PC-9 (cell line): ENCODE measurements at regions not wholly inside any gene's neighbourhood (a gene's known extent, or its start where the extent isn't known, plus 50 kb on each side); places are given as distances from the start of the nearest gene placed in this dataset.

Experiments used
- BruUV-seq: library from RNA; stranded (reverse); fragments of 400-500 nt; replicated peaks from 2 replicates; lab custom pipeline; 2021; lab: Mats Ljungman, UMichigan
- CTCF ChIA-PET: fragments of 300-600 bp; sonication (Branson Sonifier 250); formaldehyde crosslinking; loops from one replicate; lab custom pipeline; 2022; ENCODE audit warnings: antibody characterized with exemption; lab: Charles Lee
- POLR2A ChIA-PET: fragments of 300-600 bp; sonication (Branson Sonifier 250); formaldehyde crosslinking; loops from one replicate; lab custom pipeline; 2022; ENCODE audit warnings: antibody characterized with exemption; ENCODE audit not compliant: unreplicated experiment; lab: Charles Lee
- DNase-seq, 2 experiments: peaks; one replicate each; pipeline versions ENCODE4 v3.0.0 to v3.0.0-alpha.2; 2015 to 2022; ENCODE audit warnings: mixed read lengths in 1 of 2
- H2AFZ ChIP-seq: fragments of 200-600 bp; sonication (generic); 2 replicates; pipeline ENCODE4 v1.8.1; 2017; ENCODE audit warnings: antibody characterized with exemption
- H3F3A ChIP-seq: fragments of 200-600 bp; sonication (generic); 2 replicates; pipeline ENCODE4 v1.8.1; 2017; ENCODE audit warnings: antibody characterized with exemption, mild to moderate bottlenecking, low read depth; ENCODE audit not compliant: insufficient read depth
- H3K27ac ChIP-seq: fragments of 200-600 bp; sonication (generic); 2 replicates; pipeline ENCODE4 v1.6.1; 2016; ENCODE audit warnings: mixed run types
- H3K27me3 ChIP-seq: fragments of 200-600 bp; sonication (generic); 2 replicates; pipeline ENCODE4 v1.6.1; 2016; ENCODE audit warnings: low read depth, mixed run types; ENCODE audit not compliant: insufficient read depth
- H3K36me3 ChIP-seq: fragments of 200-600 bp; sonication (generic); 2 replicates; pipeline ENCODE4 v1.6.1; 2016; ENCODE audit warnings: low read depth, mixed run types
- H3K4me1 ChIP-seq: fragments of 200-600 bp; sonication (generic); replicated peaks from 2 replicates; pipeline ENCODE4 v1.6.1; 2016; ENCODE audit warnings: mixed run types; ENCODE audit not compliant: insufficient read depth
- H3K4me2 ChIP-seq: fragments of 200-600 bp; sonication (generic); 2 replicates; pipeline ENCODE4 v1.6.1; 2017; ENCODE audit warnings: mixed run types
- H3K4me3 ChIP-seq: fragments of 200-600 bp; sonication (generic); 2 replicates; pipeline ENCODE4 v1.6.1; 2016; ENCODE audit warnings: mixed run types
- H3K79me2 ChIP-seq: fragments of 200-600 bp; sonication (generic); 2 replicates; pipeline ENCODE4 v1.6.1; 2017; ENCODE audit warnings: low read depth, mixed run types
- H3K9me2 ChIP-seq: fragments of 200-600 bp; sonication (generic); 2 replicates; pipeline ENCODE4 v1.8.1; 2017; ENCODE audit warnings: mild to moderate bottlenecking; ENCODE audit not compliant: insufficient read depth
- H3K9me3 ChIP-seq: fragments of 200-600 bp; sonication (generic); 2 replicates; pipeline ENCODE4 v1.8.1; 2016; ENCODE audit warnings: low read depth; ENCODE audit not compliant: insufficient read depth
- H4K20me1 ChIP-seq: fragments of 200-600 bp; sonication (generic); 2 replicates; pipeline ENCODE4 v1.8.1; 2017; ENCODE audit not compliant: insufficient read depth
- CTCF ChIP-seq: fragments of 200-600 bp; sonication (generic); conservative IDR thresholded peaks from 2 replicates; pipeline ENCODE4 v1.6.1; 2017; ENCODE audit warnings: mixed run types, antibody characterized with exemption, mild to moderate bottlenecking, moderate library complexity
- EZH2 ChIP-seq: fragments of 200-600 bp; sonication (generic); IDR thresholded peaks from 2 replicates; pipeline ENCODE4 v1.8.0; 2017; ENCODE audit warnings: antibody characterized with exemption, low read depth
- intact Hi-C: fragments of 100-400 bp; cut with micrococcal nuclease; formaldehyde crosslinking; loops from one replicate; pipeline ENCODE4 v1.10.0; 2022; ENCODE audit not compliant: unreplicated experiment

GRCh38 chr2:116949249-116949648 lies 865.2 kb upstream of the DDX18 start:
- no peaks in the 10 kb centered on the region for H3K4me1 ChIP-seq
- H3K4me2 ChIP-seq: no peak overlapping the region
- H2AFZ ChIP-seq: no peak overlapping the region
- H3K36me3 ChIP-seq: no peaks in the 10 kb centered on the region
- no peaks in the 10 kb centered on the region for H3K9me2 ChIP-seq
- H3K27ac ChIP-seq: no peak overlapping the region
- no peak overlapping the region for H3K4me3 ChIP-seq
- no peaks in the 10 kb centered on the region for H4K20me1 ChIP-seq
- POLR2A ChIA-PET: no interaction called here
- no peaks in the 10 kb centered on the region for H3F3A ChIP-seq
- H3K9me3 ChIP-seq: no peaks in the 10 kb centered on the region
- TF ChIP-seq EZH2 (no peak), CTCF (no peak)
- no TSS peak for BruUV-seq
- CTCF ChIA-PET: no interaction called here
- H3K79me2 ChIP-seq: no peaks in the 10 kb centered on the region
- 0 out of 2 replicates have a peak, but pooled peaks cover 3% of the 10 kb centered on the region for H3K27me3 ChIP-seq
- intact Hi-C loops: no loop called here
- no peak for DNase-seq

- Histone ChIP-seq H3F3A (no peaks in the 10 kb centered on the region), H4K20me1 (no peaks in the 10 kb centered on the region), H3K9me2 (no peaks in the 10 kb centered on the region), H3K4me1 (no peaks in the 10 kb centered on the region), H3K27ac (no peak overlapping the region), H3K9me3 (no peaks in the 10 kb centered on the region), H3K4me3 (no peak overlapping the region), H3K4me2 (no peak overlapping the region), H3K36me3 (no peaks in the 10 kb centered on the region), H2AFZ (0 out of 2 replicates have a peak overlapping the region, but pooled peaks have one; percentile 23), H3K27me3 (no peaks in the 10 kb centered on the region), H3K79me2 (no peaks in the 10 kb centered on the region)
- ChIA-PET CTCF (no interaction called here), POLR2A (no interaction called here)
- DNase-seq: no peak
- intact Hi-C loops: no loop called here
- BruUV-seq: no TSS peak
- peak; percentile 35; the same call in 1 of the 2 replicates for TF ChIP-seq CTCF
- no peak for TF ChIP-seq EZH2
Observed at GRCh38 chr2:116952254-116952653, 862.2 kb upstream of the DDX18 start.

GRCh38 chr2:116955646-116956045 lies 858.8 kb upstream of the DDX18 start:
- Histone ChIP-seq H3K27me3 (no peaks in the 10 kb centered on the region), H3K4me1 (no peaks in the 10 kb centered on the region), H3K36me3 (no peaks in the 10 kb centered on the region), H3K4me3 (no peak overlapping the region), H3K9me2 (no peaks in the 10 kb centered on the region), H2AFZ (no peak overlapping the region), H3K79me2 (no peaks in the 10 kb centered on the region), H3K4me2 (no peak overlapping the region), H3K27ac (no peak overlapping the region), H3F3A (no peaks in the 10 kb centered on the region), H4K20me1 (no peaks in the 10 kb centered on the region), H3K9me3 (no peaks in the 10 kb centered on the region)
- POLR2A ChIA-PET: no interaction called here
- TF ChIP-seq EZH2: no peak
- TF ChIP-seq CTCF: no peak
- CTCF ChIA-PET: no interaction called here
- no TSS peak for BruUV-seq
- intact Hi-C loops: no loop called here
- DNase-seq: no peak
